ENCODE measurements at regions not wholly inside any gene's neighbourhood (a gene's known extent, or its start where the extent isn't known, plus 50 kb on each side); places are given as distances from the start of the nearest gene placed in this dataset.

DNA sequence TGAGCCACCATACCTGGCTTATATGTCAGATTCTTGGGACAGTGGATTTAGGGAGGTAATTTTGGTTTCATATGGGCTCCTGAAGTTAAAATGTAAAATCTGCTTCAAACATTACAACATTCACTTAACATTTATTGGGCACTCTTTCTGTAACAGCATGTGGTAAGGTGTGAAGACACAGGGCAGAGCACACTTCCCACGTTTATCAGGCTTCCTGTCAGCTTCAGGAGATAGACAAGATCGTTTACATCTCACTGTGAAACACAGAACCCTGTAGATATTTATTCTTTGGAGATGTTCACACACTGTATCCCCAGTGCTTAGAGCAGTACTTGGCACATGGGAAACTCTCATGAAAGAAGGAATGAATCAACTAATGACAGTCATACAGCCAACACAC lies 426.0 kb upstream of the RARB start:
- no peak for TF ChIP-seq JUND (IDR thresholded peaks at IDR 0.05; ENCODE audit: low read depth)
- no peak for DNase-seq (ENCODE audit: low read depth in 1 of 2, low spot score in 1 of 2)
- in situ Hi-C loops (cut with HindIII; ENCODE audit: low pct_unique_long_range_greater_than_20kb, low sequenced_read_pairs) = no loop called here

DNA sequence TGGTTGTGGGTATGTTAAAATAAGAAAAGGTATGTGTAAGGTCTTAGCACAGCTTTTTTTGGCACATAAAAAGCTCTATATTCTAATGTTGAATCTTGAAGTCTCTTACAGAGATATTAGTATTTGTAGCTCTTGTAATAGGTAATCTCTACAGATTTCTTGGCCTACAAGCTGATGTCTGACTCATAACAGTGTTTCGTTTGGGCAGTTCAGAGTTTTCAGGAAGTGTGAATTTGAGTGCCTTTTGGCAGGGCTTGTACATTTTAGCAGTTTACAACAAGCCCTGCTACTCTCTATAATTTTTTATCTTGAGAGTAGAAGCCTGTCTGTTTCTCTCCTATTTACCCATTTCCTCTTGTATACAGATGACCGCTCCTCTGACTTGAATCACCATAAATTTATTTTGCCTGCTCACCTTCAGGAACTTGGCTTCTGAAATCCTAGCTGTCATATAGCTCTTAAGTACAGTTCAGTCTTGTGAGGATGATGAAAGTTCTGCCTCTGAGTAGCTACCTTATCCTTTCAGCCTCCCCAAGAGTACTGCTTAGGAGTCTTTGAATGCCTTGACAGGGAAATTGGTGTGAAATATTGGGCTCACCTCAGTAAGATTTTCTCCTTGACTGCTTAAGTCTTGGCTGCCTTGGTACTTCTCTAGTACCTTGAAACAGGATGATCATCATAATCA lies 419.9 kb upstream of the RARB start:
- no peak for TF ChIP-seq JUND (IDR thresholded peaks at IDR 0.05; ENCODE audit: low read depth)
- DNase-seq (ENCODE audit: low read depth in 1 of 2, low spot score in 1 of 2) = no peak
- in situ Hi-C loops (cut with HindIII; ENCODE audit: low pct_unique_long_range_greater_than_20kb, low sequenced_read_pairs) = no loop called here

DNA sequence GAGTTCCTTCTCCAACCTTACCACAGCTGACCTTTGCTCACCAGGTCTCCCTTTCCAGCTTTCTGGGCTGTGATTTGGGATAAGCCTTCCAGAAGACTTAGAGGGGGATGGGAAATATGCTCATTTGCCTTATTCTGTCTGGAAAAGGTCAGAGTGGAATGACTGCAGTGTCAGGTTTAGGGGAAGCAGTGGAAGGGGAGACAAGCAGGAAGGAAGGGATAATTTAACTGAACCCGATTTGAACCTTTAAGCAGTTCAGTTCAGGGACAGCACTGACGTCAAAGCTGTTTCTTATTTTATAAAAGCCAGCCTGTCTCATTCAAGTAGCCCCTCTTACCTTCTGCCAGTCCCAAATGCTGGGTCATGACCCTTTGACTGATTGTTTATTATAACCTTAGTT lies 418.4 kb upstream of the RARB start:
- no peak for TF ChIP-seq JUND (IDR thresholded peaks at IDR 0.05; ENCODE audit: low read depth)
- no peak for DNase-seq (ENCODE audit: low read depth in 1 of 2, low spot score in 1 of 2)
- in situ Hi-C loops (cut with HindIII; ENCODE audit: low pct_unique_long_range_greater_than_20kb, low sequenced_read_pairs) = no loop called here

DNA sequence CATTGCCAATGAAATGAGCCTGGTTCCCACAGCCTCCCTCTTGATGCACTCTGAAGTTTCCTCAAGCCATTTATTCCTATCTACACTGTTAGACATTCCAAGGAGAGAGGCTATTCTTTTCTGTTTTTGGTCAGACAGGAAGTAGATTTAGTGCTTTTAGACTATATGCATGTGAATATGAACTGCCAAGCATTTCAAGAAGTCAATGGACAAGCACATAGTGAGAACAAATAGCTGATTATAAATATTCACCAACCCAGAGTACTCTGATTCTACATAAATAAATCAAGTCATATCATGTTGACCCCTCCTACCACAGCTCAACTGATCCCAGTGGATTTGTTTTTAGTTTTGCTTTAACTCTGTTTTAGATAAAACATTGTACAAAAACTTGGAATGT lies 412.5 kb upstream of the RARB start:
- no peak for TF ChIP-seq JUND (IDR thresholded peaks at IDR 0.05; ENCODE audit: low read depth)
- in situ Hi-C loops (cut with HindIII; ENCODE audit: low pct_unique_long_range_greater_than_20kb, low sequenced_read_pairs) = no loop called here

DNA sequence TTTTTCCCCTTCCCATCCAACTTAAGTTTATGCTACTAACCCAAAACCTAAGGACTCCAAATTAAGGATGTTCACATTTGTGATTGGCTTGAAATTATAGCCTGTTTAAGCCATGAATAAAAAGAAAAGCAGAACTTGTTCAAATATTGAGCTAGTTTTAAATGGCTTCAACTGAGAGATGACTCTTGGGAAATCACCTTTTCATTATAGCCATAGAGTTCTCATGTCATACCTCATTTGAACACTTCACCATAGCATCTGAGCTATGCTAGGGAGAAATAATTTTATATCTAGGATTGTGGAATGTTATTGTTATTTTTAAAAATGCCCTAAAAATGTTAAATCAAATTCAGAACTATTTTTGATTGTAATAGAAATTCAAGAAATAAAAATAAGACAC lies 409.2 kb upstream of the RARB start:
- in situ Hi-C loops (cut with HindIII; ENCODE audit: low pct_unique_long_range_greater_than_20kb, low sequenced_read_pairs) = no loop called here
- no peak for DNase-seq (ENCODE audit: low read depth in 1 of 2, low spot score in 1 of 2)
- TF ChIP-seq JUND (IDR thresholded peaks at IDR 0.05; ENCODE audit: low read depth) = no peak

More for the DNA sequence above, 412.5 kb upstream of the RARB start:
- no peak for DNase-seq (ENCODE audit: low read depth in 1 of 2, low spot score in 1 of 2)

DNA sequence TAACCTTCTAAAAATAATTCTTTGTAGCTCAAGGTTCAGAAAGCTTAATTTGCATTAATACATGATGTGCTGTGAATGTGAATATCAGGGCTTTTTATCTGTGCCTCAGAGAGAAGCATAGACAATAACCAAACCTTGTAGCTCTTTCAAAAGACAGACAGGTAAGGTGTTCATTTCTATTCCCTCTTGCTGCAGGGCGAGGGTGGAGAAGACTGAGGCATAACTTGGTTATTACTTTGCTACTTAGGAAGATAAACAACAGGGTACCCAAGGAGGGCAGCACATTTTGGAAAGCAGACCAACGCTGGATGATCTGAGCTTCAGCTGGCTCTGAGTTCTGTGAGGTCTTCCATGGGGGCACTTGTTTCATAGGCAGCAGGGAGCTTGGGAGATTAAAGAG lies 408.6 kb upstream of the RARB start:
- no peak for DNase-seq (ENCODE audit: low read depth in 1 of 2, low spot score in 1 of 2)
- in situ Hi-C loops (cut with HindIII; ENCODE audit: low pct_unique_long_range_greater_than_20kb, low sequenced_read_pairs) = no loop called here
- no peak for TF ChIP-seq JUND (IDR thresholded peaks at IDR 0.05; ENCODE audit: low read depth)

DNA sequence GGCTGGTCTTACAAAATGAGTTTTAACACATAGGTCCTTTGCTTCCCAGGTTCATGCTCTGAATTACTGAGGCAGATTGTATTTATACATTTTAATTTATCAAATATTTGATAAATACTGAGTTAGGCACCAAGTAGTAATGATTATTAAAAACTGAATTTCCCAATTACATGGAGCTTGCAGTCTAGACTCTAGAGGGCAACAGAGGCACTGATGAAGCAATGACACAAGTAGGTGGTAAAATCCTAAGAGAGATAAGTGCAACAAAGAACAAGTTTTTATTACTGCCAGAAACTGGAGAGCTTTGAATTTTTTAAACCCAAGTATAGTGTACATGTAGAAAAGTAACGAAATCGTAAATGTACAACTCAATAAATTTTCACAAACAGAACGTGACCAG lies 406.2 kb upstream of the RARB start:
- TF ChIP-seq JUND (IDR thresholded peaks at IDR 0.05; ENCODE audit: low read depth) = no peak
- in situ Hi-C loops (cut with HindIII; ENCODE audit: low pct_unique_long_range_greater_than_20kb, low sequenced_read_pairs) = no loop called here
- peak in 1 of 2 experiments; percentile 60 for DNase-seq (ENCODE audit: low read depth in 1 of 2, low spot score in 1 of 2)

DNA sequence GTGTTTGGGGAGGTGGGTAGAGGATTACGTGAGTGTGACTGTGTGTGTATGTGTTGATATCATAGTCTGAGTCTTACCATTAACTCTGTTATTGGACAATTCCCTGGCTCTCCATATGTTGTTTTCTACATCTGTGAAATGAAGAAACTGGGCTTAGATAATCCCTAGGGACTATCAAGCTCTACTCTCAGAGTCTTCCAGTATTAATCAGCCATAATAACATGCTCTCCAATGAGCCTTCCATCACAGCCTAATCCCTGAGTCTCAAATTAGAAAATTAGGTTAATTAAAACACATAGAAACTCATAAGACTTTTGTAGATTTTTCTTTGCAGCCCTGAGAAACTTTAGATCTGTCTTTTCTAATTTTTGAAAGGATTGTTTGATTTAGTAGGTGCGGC lies 404.2 kb upstream of the RARB start:
- no peak for TF ChIP-seq JUND (IDR thresholded peaks at IDR 0.05; ENCODE audit: low read depth)
- in situ Hi-C loops (cut with HindIII; ENCODE audit: low pct_unique_long_range_greater_than_20kb, low sequenced_read_pairs) = no loop called here
- no peak for DNase-seq (ENCODE audit: low read depth in 1 of 2, low spot score in 1 of 2)

DNA sequence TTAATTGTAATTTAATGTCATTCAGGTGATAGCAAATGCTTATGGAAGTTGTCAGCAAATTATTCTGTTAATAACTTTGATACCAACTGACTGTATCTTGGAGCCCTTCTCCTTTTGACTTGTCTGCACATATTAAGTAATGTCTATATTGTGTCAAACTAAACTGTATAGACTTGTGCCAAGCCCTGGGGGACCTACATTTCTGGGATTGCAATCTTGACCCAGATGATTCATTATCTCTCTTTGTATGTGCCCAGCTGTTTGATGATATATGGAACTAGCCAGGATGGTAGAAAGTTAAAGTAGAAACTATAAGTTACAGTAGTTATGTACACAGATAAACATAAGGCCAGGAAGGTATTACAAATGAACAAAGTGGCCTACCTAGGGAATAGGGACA lies 402.8 kb upstream of the RARB start:
- TF ChIP-seq JUND (IDR thresholded peaks at IDR 0.05; ENCODE audit: low read depth) = no peak
- no peak for DNase-seq (ENCODE audit: low read depth in 1 of 2, low spot score in 1 of 2)
- in situ Hi-C loops (cut with HindIII; ENCODE audit: low pct_unique_long_range_greater_than_20kb, low sequenced_read_pairs) = no loop called here

DNA sequence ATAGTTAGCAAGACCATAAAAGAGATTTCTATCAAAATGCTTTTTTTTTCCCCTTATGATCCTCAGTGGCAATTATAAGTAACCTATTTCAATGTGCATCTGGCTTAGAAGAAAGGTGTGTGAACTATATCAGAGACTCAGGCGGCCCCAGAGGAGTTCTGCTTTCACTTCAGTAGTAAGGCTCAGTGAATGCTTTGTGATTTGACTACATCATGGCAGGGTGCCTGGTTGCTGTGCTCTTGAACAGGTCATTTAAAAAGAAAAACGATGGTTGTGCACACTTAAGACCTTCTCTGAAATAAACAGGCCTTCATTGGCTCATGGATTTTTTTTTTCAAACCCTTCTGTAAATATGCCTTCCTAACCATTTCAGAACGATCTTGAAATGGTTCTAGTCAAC lies 400.4 kb upstream of the RARB start:
- no peak for DNase-seq (ENCODE audit: low read depth in 1 of 2, low spot score in 1 of 2)
- in situ Hi-C loops (cut with HindIII; ENCODE audit: low pct_unique_long_range_greater_than_20kb, low sequenced_read_pairs) = no loop called here
- TF ChIP-seq JUND (IDR thresholded peaks at IDR 0.05; ENCODE audit: low read depth) = no peak

DNA sequence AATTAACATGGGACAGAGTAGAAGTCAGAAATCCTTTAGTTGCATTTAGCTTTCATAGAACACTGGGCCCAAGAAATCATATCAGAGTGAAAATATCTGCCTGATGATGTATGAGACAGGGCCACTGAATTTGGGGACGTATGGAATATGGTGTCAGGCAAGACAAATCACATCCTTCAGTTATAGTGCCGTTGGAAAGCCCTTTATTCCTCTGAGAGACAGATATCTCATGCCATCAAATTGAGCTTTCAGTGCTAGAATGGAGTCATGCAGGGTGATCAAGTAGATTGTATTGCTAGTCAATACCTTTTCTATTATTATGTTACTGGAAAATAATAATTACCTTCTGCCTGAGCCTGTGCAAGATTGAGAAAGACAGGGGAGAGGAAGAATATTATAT lies 398.2 kb upstream of the RARB start:
- no peak for TF ChIP-seq JUND (IDR thresholded peaks at IDR 0.05; ENCODE audit: low read depth)
- no peak for DNase-seq (ENCODE audit: low read depth in 1 of 2, low spot score in 1 of 2)
- in situ Hi-C loops (cut with HindIII; ENCODE audit: low pct_unique_long_range_greater_than_20kb, low sequenced_read_pairs) = no loop called here

DNA sequence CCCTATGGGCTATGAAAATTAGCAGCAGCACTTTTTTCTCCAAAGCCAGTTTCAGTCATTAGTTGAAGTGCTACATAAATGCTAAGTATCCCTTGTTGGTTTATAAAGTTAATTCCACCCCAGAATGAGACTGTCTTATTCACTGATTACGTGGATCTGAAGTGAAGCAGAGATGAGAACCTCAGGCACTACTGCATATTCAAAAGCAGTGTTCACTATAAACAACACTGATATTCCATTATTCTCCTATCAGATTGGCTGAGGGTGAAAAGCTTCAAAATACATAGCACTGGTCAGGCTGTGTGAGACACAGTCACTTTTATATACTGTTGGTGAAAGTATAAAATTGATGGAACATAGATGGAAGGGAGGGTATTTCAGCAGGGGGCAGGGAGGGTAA lies 395.7 kb upstream of the RARB start:
- in situ Hi-C loops (cut with HindIII; ENCODE audit: low pct_unique_long_range_greater_than_20kb, low sequenced_read_pairs) = no loop called here
- no peak for TF ChIP-seq JUND (IDR thresholded peaks at IDR 0.05; ENCODE audit: low read depth)
- DNase-seq (ENCODE audit: low read depth in 1 of 2, low spot score in 1 of 2) = no peak

DNA sequence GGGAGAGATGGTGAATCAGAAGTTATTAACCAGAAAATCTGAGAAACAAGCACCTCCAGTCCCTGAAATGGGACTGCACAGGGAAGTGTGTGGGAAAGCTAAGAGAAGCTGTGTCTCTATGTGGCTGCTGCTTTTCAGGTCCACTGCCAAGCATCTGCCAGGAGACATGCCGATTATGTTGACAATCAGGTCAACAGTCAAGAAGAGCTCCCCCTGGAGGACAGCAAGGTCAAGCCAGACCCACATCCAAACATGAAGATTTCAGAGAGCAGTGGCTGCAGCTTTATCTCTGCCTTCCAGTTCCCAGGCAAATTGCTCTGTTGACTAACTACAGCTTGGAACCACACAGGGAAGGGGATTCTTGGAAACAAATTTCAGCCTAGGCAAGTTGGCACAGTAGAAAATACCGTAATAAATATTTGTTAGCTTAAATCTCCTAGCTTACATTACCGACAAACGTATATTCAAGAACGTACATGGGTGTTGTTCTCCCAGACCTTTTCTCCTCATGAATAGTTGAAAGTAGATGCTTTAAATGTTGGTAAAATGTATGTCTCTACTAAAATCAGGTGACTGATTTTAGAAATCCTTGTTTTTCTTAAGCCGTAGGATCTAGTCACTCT lies 394.5 kb upstream of the RARB start:
- TF ChIP-seq JUND (IDR thresholded peaks at IDR 0.05; ENCODE audit: low read depth) = no peak
- DNase-seq (ENCODE audit: low read depth in 1 of 2, low spot score in 1 of 2) = peak in 1 of 2 experiments; percentile 72
- in situ Hi-C loops (cut with HindIII; ENCODE audit: low pct_unique_long_range_greater_than_20kb, low sequenced_read_pairs) = no loop called here

DNA sequence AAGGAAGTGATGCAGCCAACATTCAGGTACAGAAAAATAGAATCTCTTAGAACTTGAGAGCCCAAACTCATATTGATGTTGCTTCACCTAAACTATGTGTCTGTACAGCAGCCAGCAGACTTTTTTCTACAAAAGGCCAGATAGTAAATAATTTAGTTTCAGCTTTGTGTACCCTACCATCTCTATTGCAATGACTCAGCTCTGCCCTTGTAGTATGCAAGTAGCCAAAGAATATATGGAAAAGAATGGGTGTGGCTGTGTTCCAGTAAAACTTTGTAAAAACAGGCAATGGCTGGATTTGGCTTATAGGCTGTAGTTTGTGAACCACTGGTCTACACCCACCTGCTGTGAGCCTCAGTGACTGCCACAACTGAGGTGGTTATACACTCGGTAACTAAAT lies 392.5 kb upstream of the RARB start:
- DNase-seq (ENCODE audit: low read depth in 1 of 2, low spot score in 1 of 2) = no peak
- no peak for TF ChIP-seq JUND (IDR thresholded peaks at IDR 0.05; ENCODE audit: low read depth)
- in situ Hi-C loops (cut with HindIII; ENCODE audit: low pct_unique_long_range_greater_than_20kb, low sequenced_read_pairs) = no loop called here

Measured in T47D (cell line).